SW480 (cell line): ENCODE measurements at regions not wholly inside any gene's neighbourhood (a gene's known extent, or its start where the extent isn't known, plus 50 kb on each side); places are given as distances from the start of the nearest gene placed in this dataset.

Source experiments
- DNase-seq: peaks from one replicate; pipeline ENCODE4 v3.0.0-alpha.2; 2016; ENCODE audit warnings: low spot score

GRCh38 chr6:8276148-8276547 lies 159.2 kb downstream of the SLC35B3 start:
- DNase-seq = no peak

GRCh38 chr6:8275667-8276066 lies 159.7 kb downstream of the SLC35B3 start:
- no peak for DNase-seq

GRCh38 chr6:8274226-8274625 lies 161.1 kb downstream of the SLC35B3 start:
- DNase-seq = no peak

GRCh38 chr6:8269872-8270454 lies 165.4 kb downstream of the SLC35B3 start:
- DNase-seq = peak; percentile 11

- DNase-seq = no peak
These were observed 166.3 kb downstream of the SLC35B3 start for GRCh38 chr6:8269094-8269493.

- no peak for DNase-seq
These were observed 166.3 kb upstream of the EEF1E1 start for GRCh38 chr6:8268606-8269005.

- no peak for DNase-seq
These were observed 165.8 kb upstream of the EEF1E1 start for GRCh38 chr6:8268156-8268555.

GRCh38 chr6:8260610-8261009 lies 158.3 kb upstream of the EEF1E1 start:
- no peak for DNase-seq

GRCh38 chr6:8246403-8246802 lies 144.1 kb upstream of the EEF1E1 start:
- no peak for DNase-seq

GRCh38 chr6:8245726-8246125 lies 143.4 kb upstream of the EEF1E1 start:
- no peak for DNase-seq

- DNase-seq = no peak
These were observed 141.1 kb upstream of the EEF1E1 start for GRCh38 chr6:8243475-8243874.

GRCh38 chr6:8242885-8243284 lies 140.5 kb upstream of the EEF1E1 start:
- DNase-seq = no peak

- no peak for DNase-seq
These were observed 138.0 kb upstream of the EEF1E1 start for GRCh38 chr6:8240301-8240700.

GRCh38 chr6:8238773-8239683 lies 136.7 kb upstream of the EEF1E1 start:
- no peak for DNase-seq

- DNase-seq = no peak
These were observed 135.3 kb upstream of the EEF1E1 start for GRCh38 chr6:8237668-8238067.

GRCh38 chr6:8236956-8237355 lies 134.6 kb upstream of the EEF1E1 start:
- DNase-seq = no peak

GRCh38 chr6:8234321-8234720 lies 132.0 kb upstream of the EEF1E1 start:
- no peak for DNase-seq

- DNase-seq = no peak
These were observed 129.6 kb upstream of the EEF1E1 start for GRCh38 chr6:8231956-8232355.

GRCh38 chr6:8229915-8230756 lies 127.8 kb upstream of the EEF1E1 start:
- DNase-seq = no peak

GRCh38 chr6:8225113-8225512 lies 122.8 kb upstream of the EEF1E1 start:
- no peak for DNase-seq

- DNase-seq = no peak
These were observed 121.3 kb upstream of the EEF1E1 start for GRCh38 chr6:8223678-8224077.

- peak; percentile 18 for DNase-seq
These were observed 117.1 kb upstream of the EEF1E1 start for GRCh38 chr6:8219352-8219943.
